ENCODE measurements at regions not wholly inside any gene's neighbourhood (a gene's known extent, or its start where the extent isn't known, plus 50 kb on each side); places are given as distances from the start of the nearest gene placed in this dataset.
"Not testable (repeated sequence)": the region's sequence is repeated elsewhere in the genome, so short reads cannot be mapped to it uniquely, and the experiment has no call there.

DNA sequence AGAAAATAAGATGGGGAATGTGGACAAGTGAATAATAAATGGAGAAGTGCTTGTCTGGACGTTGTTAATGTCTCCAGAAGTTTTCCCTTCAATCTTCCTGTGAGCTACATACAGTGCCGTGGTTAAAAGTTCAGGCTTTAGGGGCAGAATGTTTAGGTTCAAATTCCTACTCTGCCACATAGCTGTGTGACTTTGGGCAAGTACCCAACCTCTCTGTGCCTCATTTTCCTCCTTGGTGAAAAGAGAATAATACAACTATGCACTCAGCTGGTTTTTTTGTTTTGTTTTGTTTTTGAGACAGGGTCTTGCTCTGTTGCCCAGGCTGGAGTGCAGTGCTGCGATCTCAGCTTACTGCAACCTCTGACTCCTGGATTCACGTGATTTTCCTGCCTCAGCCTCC, 143.5 kb downstream of the CHIC2 start:
- DNase-seq (ENCODE audit: low read depth), result no peak

DNA sequence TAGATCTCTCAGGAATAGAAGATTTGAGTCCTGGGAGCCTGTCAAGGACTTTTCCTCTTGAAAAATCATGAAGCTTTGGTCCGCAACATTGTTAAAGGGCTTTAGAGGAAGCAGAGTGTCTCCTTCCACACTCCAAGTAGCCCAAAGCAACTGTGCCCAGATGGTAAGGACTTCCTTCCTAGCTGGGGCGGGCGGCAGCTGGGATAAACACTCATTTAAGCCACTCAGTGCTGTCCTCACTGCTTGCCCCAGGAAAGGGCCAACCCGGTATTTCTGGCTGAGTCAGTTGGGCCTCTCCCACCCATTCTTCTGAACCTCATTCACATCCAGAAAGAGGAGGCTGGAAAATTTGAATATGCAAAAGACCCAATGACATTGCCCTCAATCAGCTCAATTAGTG, 144.3 kb downstream of the CHIC2 start:
- no peak for DNase-seq (ENCODE audit: low read depth)

DNA sequence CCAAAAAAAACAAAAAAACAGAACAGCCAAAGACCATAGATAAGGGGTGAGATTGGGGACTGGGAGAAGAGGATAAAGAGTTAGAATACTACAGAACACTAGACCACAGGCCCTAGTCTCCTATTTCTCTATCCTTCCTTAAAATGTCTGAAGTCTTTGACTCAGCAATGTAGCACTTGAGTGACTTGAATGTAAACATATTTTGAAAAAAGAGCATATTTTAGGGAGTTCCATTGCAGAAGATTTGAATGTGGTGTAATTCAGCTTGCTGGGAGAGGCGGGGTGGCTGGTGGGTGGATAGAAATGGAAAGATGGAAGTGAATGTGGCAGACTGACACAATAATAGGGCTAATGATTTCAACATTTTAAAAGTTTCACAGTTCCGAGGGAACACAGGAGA, 144.9 kb downstream of the CHIC2 start:
- DNase-seq (ENCODE audit: low read depth), result no peak

DNA sequence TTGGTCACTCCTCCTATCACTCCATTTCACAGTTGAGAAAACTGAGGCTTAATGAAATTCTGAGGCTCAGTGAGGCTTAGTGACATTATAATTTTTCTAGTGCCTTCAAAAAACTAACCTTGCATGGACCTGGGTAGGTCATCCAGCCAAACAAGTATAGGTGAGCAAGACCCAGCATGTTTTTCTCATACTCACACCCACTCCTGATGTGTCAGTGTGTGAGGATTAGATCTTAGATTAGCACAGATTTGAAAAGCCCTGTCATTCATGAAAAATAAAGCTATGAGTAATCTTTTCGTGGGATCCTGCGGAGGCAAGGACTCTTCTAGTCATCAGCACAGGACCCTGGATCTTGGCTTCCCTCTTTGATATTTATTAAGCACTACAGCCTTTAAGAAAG, 146.7 kb downstream of the CHIC2 start:
- no peak for DNase-seq (ENCODE audit: low read depth)

DNA sequence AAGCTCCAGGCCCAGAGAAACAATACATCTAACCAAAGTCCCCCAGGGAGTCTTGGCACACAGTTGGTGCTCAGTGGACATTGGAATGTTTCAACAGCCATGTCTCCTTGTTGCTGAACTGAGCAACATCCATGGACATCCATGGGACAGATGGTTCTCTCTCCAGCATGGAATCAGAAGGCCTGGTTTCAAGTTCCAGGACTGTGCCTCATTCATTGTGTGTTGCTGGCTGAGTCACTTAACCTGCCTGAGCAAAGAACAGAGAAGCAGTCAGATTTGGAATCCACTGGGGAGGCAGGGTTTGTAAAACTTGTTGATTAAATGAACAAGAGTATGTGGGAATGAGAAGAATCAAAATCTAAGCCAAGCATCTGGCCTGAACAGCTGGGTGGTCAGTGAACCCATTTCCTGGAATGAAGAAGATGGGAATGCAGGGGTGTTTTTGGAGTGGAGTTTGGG, 147.9 kb downstream of the CHIC2 start:
- DNase-seq (ENCODE audit: low read depth), result no peak

DNA sequence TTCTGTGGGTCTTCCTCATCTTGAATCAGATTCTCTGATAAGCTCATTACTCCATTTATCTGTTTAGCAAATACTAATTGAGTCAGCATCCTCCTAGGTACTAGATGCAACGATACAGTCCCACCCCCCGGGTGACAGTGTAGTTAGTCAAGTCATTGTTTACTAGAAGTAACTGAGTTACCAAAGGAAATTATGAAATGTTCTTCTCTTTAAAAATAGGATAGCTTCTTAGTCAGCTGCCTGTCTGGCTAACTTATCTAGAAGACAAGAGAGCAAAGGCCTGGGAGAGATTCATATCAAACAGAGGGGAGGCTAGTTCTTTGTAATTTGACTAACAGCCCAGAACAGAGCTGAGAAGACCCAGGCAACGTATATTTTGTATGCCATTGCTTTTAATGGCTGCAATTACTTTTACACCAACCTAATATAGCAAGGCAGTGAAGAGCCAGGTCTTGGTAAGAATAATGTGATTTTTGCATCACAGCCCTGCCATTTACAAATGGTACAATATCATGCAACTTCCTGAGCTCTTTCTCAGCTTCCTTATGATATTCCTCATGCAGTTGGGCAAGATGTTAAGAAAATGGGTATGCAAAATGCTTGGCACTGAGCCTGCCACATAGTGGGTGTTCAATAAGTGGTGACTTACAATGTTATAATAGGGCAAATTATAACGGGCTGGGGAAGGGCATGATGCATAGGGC, 149.9 kb downstream of the CHIC2 start:
- no peak for DNase-seq (ENCODE audit: low read depth)

DNA sequence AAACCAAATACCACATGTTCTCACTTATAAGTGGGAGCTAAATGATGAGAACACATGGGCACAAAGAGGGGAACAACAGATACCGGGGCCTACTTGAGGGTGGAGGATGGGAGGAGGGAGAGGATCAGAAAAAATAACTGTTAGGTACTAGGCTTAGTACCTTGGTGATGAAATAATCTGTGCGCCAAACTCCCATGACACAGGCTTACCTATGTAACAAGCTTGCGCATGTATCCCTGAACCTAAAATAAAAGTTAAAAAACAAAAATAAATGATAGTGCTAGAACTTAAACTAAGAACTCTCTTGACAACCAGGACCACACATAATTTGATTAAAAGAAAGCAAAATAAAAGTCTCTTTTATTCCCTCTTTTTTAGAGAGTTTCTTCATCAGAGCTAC, 150.6 kb downstream of the CHIC2 start:
- DNase-seq (ENCODE audit: low read depth), result no peak

DNA sequence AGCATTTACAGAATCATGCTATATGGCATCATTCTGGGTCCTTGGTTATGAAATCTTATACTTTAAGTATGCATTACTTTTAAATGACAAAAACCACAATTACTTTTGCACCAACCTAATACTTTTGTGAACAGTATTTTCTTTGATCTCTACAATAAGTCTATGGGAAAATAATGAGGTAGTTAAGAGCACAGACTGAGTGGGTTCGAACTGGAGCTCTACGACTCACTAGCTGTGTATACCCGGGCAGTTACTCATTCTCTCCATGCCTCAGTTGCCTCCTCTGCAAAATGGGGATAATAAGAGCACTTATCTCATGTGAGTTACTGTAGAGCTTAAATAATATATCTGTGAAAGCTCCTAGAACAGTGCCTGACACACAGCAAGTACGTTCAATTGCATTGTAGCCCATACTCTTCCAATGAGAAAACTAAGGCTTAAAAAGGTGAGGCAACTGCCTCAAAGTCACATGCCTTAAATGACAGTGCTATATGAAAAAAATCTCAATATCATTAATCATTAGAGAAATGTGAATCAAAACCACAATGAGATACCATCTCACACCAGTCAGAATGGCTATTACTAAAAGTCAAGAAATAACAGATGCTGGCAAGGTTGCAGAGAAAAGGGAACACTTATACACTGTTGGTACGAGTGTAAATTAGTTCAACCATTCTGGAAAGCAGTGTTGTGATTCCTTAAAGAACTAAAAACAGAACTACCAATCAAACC, 151.5 kb downstream of the CHIC2 start:
- DNase-seq (ENCODE audit: low read depth), result no peak

DNA sequence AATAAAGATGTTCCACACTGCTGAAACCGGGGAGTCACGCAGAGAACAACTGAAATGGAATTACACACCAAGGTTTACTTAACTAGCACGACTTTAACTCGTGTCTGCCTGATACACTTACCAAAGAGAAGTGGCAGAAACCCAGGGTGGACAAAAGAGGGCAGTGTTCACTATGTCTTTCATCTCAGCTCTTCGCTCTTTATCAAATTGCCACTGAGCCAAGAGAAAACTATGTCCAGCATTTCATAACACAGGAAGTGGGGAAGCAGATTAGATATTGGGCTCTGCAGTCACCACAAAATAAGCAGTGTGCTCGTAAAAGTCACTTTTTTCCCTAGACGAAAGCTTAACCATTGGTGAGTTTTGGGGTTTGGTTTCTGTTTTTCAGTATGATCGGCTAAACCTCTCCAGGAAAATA, 155.7 kb downstream of the CHIC2 start:
- no peak for DNase-seq (ENCODE audit: low read depth)

DNA sequence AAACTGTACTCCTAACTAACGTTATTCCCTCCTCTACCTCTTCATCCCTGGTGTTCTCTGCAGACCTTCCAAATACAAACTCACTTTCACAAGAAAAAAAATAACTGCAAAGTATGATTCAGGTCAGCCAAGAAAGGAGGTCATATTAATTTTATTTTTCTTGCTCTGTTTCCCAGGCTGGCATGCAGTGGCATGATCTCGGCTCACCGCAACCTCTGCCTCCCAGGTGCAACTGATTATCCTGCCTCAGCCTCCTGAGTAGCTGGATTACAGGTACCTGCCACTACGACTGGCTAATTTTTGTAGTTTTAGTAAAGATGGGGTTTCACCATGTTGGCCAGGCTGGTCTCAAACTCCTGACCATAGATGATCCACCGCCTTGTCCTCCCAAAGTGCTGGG, 156.6 kb downstream of the CHIC2 start:
- no peak for DNase-seq (ENCODE audit: low read depth)

DNA sequence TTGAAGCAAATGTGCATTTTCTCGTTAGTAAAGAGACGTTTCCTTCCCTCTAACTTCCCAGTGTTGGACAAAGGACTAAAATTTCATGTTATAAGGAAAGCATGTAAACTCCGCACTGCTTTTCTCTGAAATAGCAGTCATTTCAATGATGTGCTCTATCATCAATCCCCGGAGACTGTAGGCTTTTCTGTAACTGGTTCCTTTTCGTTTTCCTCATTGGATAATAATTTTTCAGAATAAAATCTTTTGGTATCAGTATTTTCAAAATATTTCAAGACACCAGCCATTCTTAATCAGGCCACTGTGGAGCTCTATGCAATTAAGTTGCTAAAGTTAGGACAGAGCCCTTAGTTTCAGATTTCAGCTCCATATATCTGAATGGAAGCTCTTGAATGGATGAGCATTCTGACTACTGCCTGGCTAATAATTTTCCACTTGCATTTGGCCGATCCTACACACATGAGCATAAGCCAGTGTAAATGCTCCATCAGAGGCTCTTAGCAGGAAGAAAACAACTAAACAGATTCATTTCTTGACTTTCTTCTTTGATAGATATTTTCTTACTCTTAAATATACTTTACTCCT, 157.7 kb downstream of the CHIC2 start:
- no peak for DNase-seq (ENCODE audit: low read depth)

DNA sequence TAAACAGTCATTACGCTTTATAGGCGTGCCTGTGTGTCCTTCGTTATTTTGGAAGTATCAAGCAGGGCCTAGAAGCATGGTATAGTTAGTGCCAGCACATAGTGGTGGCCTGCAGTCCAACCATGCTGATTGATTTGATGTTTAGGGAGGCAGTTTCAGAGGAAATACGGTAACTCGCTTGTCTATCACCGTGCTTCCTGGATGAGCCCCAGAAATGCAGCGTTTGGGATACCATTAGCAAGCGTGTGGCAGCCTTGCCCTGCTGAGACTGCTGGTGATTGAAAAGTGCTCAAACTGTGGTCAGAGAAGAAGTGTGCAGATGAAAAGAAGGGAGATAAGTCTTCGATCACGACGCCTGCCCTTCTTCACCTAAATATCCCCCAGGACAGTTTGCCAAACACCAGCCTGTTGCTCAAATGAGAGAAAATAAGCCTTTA, 158.4 kb downstream of the CHIC2 start:
- DNase-seq (ENCODE audit: low read depth), result no peak

DNA sequence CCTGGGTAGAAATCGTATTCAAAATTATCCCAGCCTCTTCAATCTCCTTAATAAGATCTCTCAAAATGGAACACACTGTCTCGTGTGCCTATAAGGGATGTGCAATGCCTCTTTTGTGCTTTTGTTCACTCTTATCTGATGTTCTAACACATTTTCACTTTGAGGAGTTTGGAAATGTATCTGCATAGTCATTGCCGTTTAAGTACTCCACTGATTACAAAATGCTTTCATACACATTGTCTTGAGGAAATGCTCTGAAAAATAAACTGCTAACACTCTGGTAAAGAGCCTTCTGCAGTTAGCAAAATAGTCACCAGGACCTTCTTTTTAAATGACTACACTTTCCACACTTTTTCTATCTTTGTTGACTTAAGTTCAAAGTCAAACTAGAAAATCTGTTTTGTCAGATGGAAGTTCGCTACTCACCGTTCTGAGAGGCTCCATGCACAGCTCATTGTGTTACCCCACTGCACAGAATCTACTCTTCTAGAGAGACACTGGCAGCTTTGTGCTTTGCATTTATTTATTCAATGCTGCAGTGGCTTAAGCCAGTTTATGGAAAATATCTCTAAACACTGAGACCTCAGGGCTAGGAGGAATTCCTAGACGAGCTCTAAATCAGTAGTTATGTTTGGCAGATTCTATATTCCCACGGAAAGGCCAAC, 159.0 kb downstream of the CHIC2 start:
- DNase-seq (ENCODE audit: low read depth), result no peak

DNA sequence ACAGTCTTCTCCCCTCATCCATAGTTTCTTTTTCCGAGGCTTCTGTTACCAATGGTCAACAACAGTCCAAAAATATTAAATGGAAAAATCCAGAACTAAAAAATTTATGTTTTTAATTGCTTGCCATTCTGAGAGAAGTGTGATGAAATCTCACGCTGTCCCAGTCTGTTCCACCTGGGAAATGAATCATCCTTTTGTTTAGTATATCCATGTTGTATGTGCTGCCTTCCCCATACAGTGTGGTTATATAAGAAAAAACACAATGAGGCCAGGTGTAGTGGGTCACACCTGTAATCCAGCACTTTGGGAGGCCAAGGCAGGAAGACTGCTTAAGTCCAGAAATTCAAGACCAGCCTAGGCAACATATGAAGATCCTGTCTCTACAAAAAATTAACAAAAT, 161.6 kb downstream of the CHIC2 start:
- no peak for DNase-seq (ENCODE audit: low read depth)

DNA sequence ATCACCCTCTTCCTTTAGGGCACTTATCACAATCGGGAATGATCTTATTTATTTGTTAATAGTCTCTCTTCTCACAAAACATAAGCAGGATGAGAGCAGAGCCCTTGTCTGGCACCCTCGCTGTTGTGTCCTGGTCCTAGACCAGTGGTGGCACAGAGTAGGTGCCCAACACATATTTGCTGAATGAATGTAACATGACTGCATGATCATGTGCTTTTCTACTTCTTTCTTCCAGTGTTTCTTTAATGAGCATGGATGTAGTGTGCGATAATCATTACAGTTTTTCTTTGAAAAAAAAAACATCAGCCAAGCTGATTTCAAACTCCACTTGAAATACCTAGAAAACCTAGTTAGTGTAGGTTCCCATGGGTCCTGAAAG, 164.1 kb downstream of the CHIC2 start:
- no peak for DNase-seq (ENCODE audit: low read depth)

DNA sequence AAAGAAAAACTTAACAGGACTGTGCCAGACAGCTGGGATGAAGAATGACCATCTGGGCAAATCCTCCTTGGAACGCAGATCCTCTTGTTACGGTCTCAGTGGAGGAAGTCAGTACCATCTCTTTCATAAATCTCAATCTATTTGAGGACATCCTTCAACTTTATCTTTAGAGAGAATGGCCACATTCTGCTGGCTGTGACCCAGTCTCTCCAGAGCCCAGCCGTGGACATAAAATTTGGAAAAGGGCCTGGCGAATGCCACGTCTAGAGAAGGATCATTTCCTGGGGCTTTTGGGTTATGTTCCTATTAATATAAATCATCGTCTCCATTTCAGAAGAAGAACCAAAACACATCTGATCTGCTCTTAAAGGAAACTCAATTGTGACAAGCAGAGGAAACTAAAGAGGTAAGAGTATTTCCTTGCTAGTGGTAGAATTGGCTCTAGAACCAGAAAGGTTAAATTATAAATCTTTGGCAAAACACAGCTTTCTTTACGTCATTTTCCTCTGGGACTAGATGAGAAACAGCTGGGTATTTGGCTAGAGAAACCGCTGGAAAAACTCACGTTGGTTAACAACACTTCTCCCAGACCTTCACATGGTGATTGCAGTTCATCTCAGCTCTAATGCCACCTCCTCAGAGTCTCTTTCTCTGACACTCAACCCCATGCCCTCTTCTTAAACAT, 164.7 kb downstream of the CHIC2 start:
- no peak for DNase-seq (ENCODE audit: low read depth)

DNA sequence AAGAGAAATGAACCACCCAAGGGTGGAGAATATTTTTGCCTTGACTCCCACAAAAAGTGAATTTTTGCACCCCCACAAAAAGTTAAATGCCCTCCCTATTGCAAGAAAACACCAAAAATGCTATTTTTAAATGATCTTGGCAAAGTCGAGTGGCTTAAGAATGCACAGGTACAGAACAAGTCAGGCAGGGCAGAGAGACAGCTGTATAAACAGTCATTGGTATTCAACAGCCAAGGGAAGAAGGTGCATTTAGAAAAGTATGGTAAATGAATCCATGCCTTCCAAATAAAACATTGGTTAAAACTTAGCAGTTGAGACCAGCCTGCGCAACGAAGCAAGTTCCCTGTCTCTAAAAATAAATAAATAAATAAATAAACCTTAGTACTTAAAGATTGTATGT, 169.3 kb downstream of the CHIC2 start:
- no peak for DNase-seq (ENCODE audit: low read depth)

DNA sequence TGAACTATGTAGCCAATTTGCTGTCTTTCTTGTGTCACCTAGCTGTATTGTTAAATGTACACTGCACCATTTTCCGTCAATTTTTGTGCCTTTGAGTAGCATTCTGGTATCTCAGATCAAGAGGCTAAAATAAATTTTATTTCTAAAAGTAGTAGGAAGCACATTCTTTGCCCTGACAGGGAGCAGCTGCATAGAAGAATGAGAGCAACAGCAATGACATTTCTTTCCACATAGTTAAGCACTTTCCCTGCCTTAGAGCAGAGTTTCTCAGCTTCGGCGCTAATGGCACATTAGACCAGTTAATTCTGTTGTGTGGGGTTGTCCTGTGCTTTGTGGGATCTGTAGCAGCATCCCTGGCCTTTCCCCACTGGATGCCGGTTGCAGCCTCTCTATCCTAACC, 173.9 kb downstream of the CHIC2 start:
- DNase-seq (ENCODE audit: low read depth), result no peak

DNA sequence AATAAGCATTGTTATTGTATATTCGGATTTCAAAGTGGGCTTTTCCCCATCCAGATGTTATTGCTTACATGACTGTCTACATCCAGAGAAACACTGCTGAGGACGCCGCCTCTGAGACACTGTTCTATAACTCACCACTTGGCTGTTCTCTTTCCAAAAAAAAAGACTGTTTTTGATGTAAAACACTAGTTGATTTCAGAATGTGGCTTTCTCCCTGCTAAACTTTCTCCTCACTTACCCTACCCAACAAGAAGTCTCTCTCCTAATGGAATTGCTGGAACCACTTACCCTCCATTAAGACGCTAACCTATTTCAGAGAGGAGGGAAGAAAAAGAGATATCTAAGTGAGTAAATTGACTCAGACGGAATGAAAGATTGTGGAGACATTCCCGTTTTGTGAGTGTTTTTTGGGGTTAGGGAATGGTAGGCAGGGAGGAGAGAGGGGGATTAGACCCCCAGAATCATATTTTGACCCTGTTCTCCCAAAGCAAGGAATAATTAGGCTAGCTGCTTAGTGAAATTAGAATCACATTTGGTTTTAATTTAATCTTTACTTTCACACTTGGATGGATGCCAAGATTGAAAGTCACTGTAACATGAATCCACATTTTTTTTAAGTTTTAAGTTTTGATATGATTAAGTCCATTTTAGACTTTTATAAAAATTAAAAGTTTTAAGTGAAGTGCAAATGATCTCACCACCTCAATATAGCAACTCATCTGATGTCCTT, 174.9 kb downstream of the CHIC2 start:
- DNase-seq (ENCODE audit: low read depth), result no peak

DNA sequence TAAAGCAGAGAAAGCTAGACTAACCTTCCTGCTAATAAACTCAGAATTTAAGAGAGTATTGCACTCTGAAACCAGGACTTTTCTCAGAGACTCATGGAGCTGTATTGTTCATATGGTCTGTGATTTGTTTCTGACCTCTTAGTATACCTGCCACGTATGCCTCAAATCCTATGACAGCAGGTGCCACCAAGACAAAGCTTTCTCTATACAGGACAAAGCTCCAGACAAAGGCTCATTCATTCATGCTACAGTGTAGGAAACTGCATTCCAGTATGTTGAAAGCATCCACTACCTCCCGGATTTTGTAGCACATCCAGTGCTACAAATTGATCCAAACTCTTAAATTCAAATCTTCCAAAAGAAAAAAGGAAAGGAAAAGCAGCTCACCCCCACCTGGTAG, 178.3 kb downstream of the CHIC2 start:
- no peak for DNase-seq (ENCODE audit: low read depth)

DNA sequence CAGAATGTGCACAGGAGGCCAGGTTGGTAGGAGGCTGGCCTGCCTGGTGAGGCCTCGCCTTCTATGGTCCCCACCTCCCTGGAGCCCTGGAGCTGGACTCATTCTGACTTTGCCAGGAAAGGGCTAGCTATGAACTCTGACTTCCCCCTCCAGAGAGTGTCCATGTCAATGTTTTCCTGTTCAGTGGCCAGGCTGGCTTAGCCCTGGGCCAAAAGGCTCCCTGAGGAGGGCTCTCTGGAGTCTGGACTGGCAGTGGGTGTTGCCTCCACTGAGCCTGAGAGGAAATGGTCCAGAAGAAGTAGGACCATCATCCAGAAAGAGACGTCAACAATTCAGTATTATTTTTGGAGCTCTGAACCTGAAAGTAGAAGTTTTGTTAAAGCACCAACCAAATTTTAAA, 178.7 kb downstream of the CHIC2 start:
- DNase-seq (ENCODE audit: low read depth), result no peak

DNA sequence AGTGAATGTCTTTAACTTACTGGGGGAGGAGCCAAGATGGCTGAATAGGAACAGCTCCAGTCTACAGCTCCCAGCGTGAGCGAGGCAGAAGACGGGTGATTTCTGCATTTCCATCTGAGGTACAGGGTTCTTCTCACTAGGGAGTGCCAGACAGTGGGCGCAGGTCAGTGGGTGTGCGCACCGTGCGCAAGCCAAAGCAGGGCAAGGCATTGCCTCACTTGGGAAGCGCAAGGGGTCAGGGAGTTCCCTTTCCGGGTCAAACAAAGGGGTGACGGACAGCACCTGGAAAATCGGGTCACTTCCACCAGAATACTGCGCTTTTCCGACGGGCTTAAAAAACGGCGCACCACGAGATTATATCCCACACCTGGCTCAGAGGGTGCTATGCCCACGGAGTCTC, 187.3 kb downstream of the CHIC2 start:
- DNase-seq (ENCODE audit: low read depth), result not testable (repeated sequence)

All from stimulated activated CD4-positive, alpha-beta T cell treated with anti-CD3 and anti-CD28 coated beads, Interleukin-2, amount 100 ng/mL, for 4 hours (primary cell).